ENCODE measurements at regions not wholly inside any gene's neighbourhood (a gene's known extent, or its start where the extent isn't known, plus 50 kb on each side); places are given as distances from the start of the nearest gene placed in this dataset.
"Not testable (repeated sequence)": the region's sequence is repeated elsewhere in the genome, so short reads cannot be mapped to it uniquely, and the experiment has no call there.

GRCh38 chr5:69014007-69014406 lies 79.8 kb upstream of the SLC30A5 start:
- not testable (repeated sequence) for TF ChIP-seq CTCF (conservative IDR thresholded peaks at IDR 0.05; ENCODE audit: low read length); EZH2phosphoT487 (IDR thresholded peaks at IDR 0.05; ENCODE audit: borderline replicate concordance, low read depth, low read length)
